ENCODE measurements at regions not wholly inside any gene's neighbourhood (a gene's known extent, or its start where the extent isn't known, plus 50 kb on each side); places are given as distances from the start of the nearest gene placed in this dataset.

- ATAC-seq (no peak), DNase-seq (no peak)
- no peak overlapping the region for H3K4me3 Mint-ChIP-seq
- peaks cover 0 to 10% (median 5%) of the 10 kb centered on the region in 5 donors for H3K27me3 Mint-ChIP-seq
- POLR2A ChIA-PET, result no interaction called here
- Histone ChIP-seq H3K4me3 (ENCODE audit: low read length) (no peak overlapping the region), H3K9me3 (ENCODE audit: control insufficient read depth in 2 of 3, low read length in 3 of 3) (no peaks in the 10 kb centered on the region), H3K4me1 (ENCODE audit: control insufficient read depth in 2 of 2, insufficient read depth in 2 of 2, low read length in 2 of 2) (no peaks in the 10 kb centered on the region), H3K36me3 (ENCODE audit: control insufficient read depth in 2 of 3, insufficient read depth in 3 of 3, low read length in 3 of 3) (no peaks in the 10 kb centered on the region), H3K27ac (ENCODE audit: low read depth, low read length) (no peak overlapping the region), H3K27me3 (ENCODE audit: control insufficient read depth in 2 of 2, insufficient read depth in 2 of 2, low read length in 2 of 2) (no peaks in the 10 kb centered on the region)
- CTCF ChIA-PET, result no interaction called here
- H3K36me3 Mint-ChIP-seq, result no peaks in the 10 kb centered on the region
- intact Hi-C loops (cut with micrococcal nuclease), result no loop called here
- H3K9me3 Mint-ChIP-seq, result peaks cover 0 to 4% (median 0%) of the 10 kb centered on the region in 11 donors
- H3K27ac Mint-ChIP-seq, result no peak overlapping the region
- H3K4me1 Mint-ChIP-seq, result no peaks in the 10 kb centered on the region
Observed at GRCh38 chr3:109569135-109569846, 231.9 kb upstream of the DPPA4 start.

DNA sequence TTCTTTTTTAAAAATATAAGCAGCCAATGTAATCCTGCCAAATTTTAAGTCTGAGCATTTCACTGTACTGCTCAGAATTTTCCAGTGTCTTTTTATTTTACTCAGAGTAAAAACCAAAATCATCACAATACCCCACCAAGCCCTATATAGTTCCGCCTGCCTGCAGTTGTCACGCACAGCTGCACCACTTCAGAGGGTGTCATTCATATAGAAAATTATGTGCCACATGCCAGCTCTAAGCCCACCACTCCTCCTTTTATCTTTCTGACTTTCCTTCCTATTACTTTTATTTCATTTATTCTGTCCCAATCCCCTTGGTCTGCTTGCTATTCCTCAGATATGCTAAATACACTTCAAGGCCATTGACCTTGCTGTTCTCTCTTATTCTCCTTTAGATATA is 233.1 kb upstream of the DPPA4 start:
- no peak for ATAC-seq
- POLR2A ChIA-PET, result no interaction called here

GRCh38 chr3:109572301-109572700 is 235.0 kb upstream of the DPPA4 start:
- H3K4me3 Mint-ChIP-seq, result no peak overlapping the region
- no peaks in the 10 kb centered on the region for H3K4me1 Mint-ChIP-seq
- POLR2A ChIA-PET, result no interaction called here
- H3K9me3 Mint-ChIP-seq, result peaks cover 0 to 4% (median 0%) of the 10 kb centered on the region in 11 donors
- H3K4me1 ChIP-seq (ENCODE audit: control insufficient read depth in 2 of 2, insufficient read depth in 2 of 2, low read length in 2 of 2), result no peaks in the 10 kb centered on the region
- intact Hi-C loops (cut with micrococcal nuclease), result no loop called here
- H3K4me3 ChIP-seq (ENCODE audit: low read length), result no peak overlapping the region
- CTCF ChIA-PET, result no interaction called here
- no peak overlapping the region for H3K27ac Mint-ChIP-seq
- no peaks in the 10 kb centered on the region for H3K27me3 ChIP-seq (ENCODE audit: control insufficient read depth in 2 of 2, insufficient read depth in 2 of 2, low read length in 2 of 2)
- no peaks in the 10 kb centered on the region for H3K36me3 Mint-ChIP-seq
- no peak overlapping the region for H3K27ac ChIP-seq (ENCODE audit: low read depth, low read length)
- H3K36me3 ChIP-seq (ENCODE audit: control insufficient read depth in 2 of 3, insufficient read depth in 3 of 3, low read length in 3 of 3), result no peaks in the 10 kb centered on the region
- H3K9me3 ChIP-seq (ENCODE audit: control insufficient read depth in 2 of 3, low read length in 3 of 3), result no peaks in the 10 kb centered on the region
- ATAC-seq (no peak), DNase-seq (no peak)
- H3K27me3 Mint-ChIP-seq, result peaks cover 0 to 9% (median 5%) of the 10 kb centered on the region in 5 donors

More for the DNA sequence above, 233.1 kb upstream of the DPPA4 start:
- no peaks in the 10 kb centered on the region for H3K27me3 ChIP-seq (ENCODE audit: control insufficient read depth in 2 of 2, insufficient read depth in 2 of 2, low read length in 2 of 2)
- H3K4me1 ChIP-seq (ENCODE audit: control insufficient read depth in 2 of 2, insufficient read depth in 2 of 2, low read length in 2 of 2), result no peaks in the 10 kb centered on the region
- no peaks in the 10 kb centered on the region for H3K4me1 Mint-ChIP-seq
- no peak for DNase-seq
- H3K4me3 ChIP-seq (ENCODE audit: low read length), result no peak overlapping the region
- H3K36me3 ChIP-seq (ENCODE audit: control insufficient read depth in 2 of 3, insufficient read depth in 3 of 3, low read length in 3 of 3), result no peaks in the 10 kb centered on the region
- H3K4me3 Mint-ChIP-seq, result no peak overlapping the region
- no peak overlapping the region for H3K27ac Mint-ChIP-seq
- H3K27me3 Mint-ChIP-seq, result peaks cover 0 to 10% (median 5%) of the 10 kb centered on the region in 5 donors
- intact Hi-C loops (cut with micrococcal nuclease), result no loop called here
- H3K36me3 Mint-ChIP-seq, result no peaks in the 10 kb centered on the region
- H3K9me3 Mint-ChIP-seq, result peaks cover 0 to 4% (median 0%) of the 10 kb centered on the region in 11 donors
- no peaks in the 10 kb centered on the region for H3K9me3 ChIP-seq (ENCODE audit: control insufficient read depth in 2 of 3, low read length in 3 of 3)
- H3K27ac ChIP-seq (ENCODE audit: low read depth, low read length), result no peak overlapping the region
- CTCF ChIA-PET, result no interaction called here

GRCh38 chr3:109596991-109597390 is 259.6 kb upstream of the DPPA4 start:
- no peaks in the 10 kb centered on the region for H3K27me3 ChIP-seq (ENCODE audit: control insufficient read depth in 2 of 2, insufficient read depth in 2 of 2, low read length in 2 of 2)
- H3K4me1 ChIP-seq (ENCODE audit: control insufficient read depth in 2 of 2, insufficient read depth in 2 of 2, low read length in 2 of 2), result no peaks in the 10 kb centered on the region
- ChIA-PET CTCF (no interaction called here), POLR2A (no interaction called here)
- no peak overlapping the region for H3K27ac ChIP-seq (ENCODE audit: low read depth, low read length)
- intact Hi-C loops (cut with micrococcal nuclease), result no loop called here
- H3K36me3 ChIP-seq (ENCODE audit: control insufficient read depth in 2 of 3, insufficient read depth in 3 of 3, low read length in 3 of 3), result no peaks in the 10 kb centered on the region
- H3K4me3 Mint-ChIP-seq, result no peak overlapping the region
- no peak overlapping the region for H3K4me3 ChIP-seq (ENCODE audit: low read length)
- DNase-seq (no peak), ATAC-seq (no peak)
- no peaks in the 10 kb centered on the region for H3K36me3 Mint-ChIP-seq
- no peak overlapping the region for H3K27ac Mint-ChIP-seq
- peaks cover 0 to 30% (median 0%) of the 10 kb centered on the region in 5 donors for H3K27me3 Mint-ChIP-seq
- no peaks in the 10 kb centered on the region for H3K9me3 ChIP-seq (ENCODE audit: control insufficient read depth in 2 of 3, low read length in 3 of 3)
- no peaks in the 10 kb centered on the region for H3K4me1 Mint-ChIP-seq
- peaks cover 0 to 13% (median 0%) of the 10 kb centered on the region in 11 donors for H3K9me3 Mint-ChIP-seq

GRCh38 chr3:109597444-109597843 is 260.1 kb upstream of the DPPA4 start:
- Mint-ChIP-seq H3K4me3 (no peak overlapping the region), H3K9me3 (peaks cover 0 to 13% (median 0%) of the 10 kb centered on the region in 11 donors), H3K4me1 (no peaks in the 10 kb centered on the region), H3K36me3 (no peaks in the 10 kb centered on the region), H3K27ac (no peak overlapping the region), H3K27me3 (peaks cover 0 to 34% (median 0%) of the 10 kb centered on the region in 5 donors)
- Histone ChIP-seq H3K27ac (ENCODE audit: low read depth, low read length) (no peak overlapping the region), H3K4me1 (ENCODE audit: control insufficient read depth in 2 of 2, insufficient read depth in 2 of 2, low read length in 2 of 2) (no peaks in the 10 kb centered on the region), H3K27me3 (ENCODE audit: control insufficient read depth in 2 of 2, insufficient read depth in 2 of 2, low read length in 2 of 2) (no peaks in the 10 kb centered on the region), H3K36me3 (ENCODE audit: control insufficient read depth in 2 of 3, insufficient read depth in 3 of 3, low read length in 3 of 3) (no peaks in the 10 kb centered on the region), H3K4me3 (ENCODE audit: low read length) (no peak overlapping the region), H3K9me3 (ENCODE audit: control insufficient read depth in 2 of 3, low read length in 3 of 3) (no peaks in the 10 kb centered on the region)
- ChIA-PET POLR2A (no interaction called here), CTCF (no interaction called here)
- intact Hi-C loops (cut with micrococcal nuclease), result no loop called here
- no peak for DNase-seq
- ATAC-seq, result no peak

- H3K27me3 Mint-ChIP-seq, result peaks cover 0 to 11% (median 8%) of the 10 kb centered on the region in 5 donors
- H3K4me1 ChIP-seq (ENCODE audit: control insufficient read depth in 2 of 2, insufficient read depth in 2 of 2, low read length in 2 of 2), result no peaks in the 10 kb centered on the region
- ChIA-PET POLR2A (no interaction called here), CTCF (interaction anchor here (0.7 kb wide), 1 partner anchor 1539 kb away, joined by 4 read pairs; no protein-coding TSS in a partner anchor)
- H3K27me3 ChIP-seq (ENCODE audit: control insufficient read depth in 2 of 2, insufficient read depth in 2 of 2, low read length in 2 of 2), result no peaks in the 10 kb centered on the region
- H3K27ac ChIP-seq (ENCODE audit: low read depth, low read length), result no peak overlapping the region
- H3K9me3 Mint-ChIP-seq, result peaks cover 0 to 4% (median 0%) of the 10 kb centered on the region in 11 donors
- H3K27ac Mint-ChIP-seq, result no peak overlapping the region
- no peak overlapping the region for H3K4me3 ChIP-seq (ENCODE audit: low read length)
- no peaks in the 10 kb centered on the region for H3K36me3 Mint-ChIP-seq
- DNase-seq, result no peak
- H3K36me3 ChIP-seq (ENCODE audit: control insufficient read depth in 2 of 3, insufficient read depth in 3 of 3, low read length in 3 of 3), result no peaks in the 10 kb centered on the region
- no peak for ATAC-seq
- intact Hi-C loops (cut with micrococcal nuclease), result no loop called here
- no peaks in the 10 kb centered on the region for H3K4me1 Mint-ChIP-seq
- H3K4me3 Mint-ChIP-seq, result no peak overlapping the region
- H3K9me3 ChIP-seq (ENCODE audit: control insufficient read depth in 2 of 3, low read length in 3 of 3), result no peaks in the 10 kb centered on the region
Observed at GRCh38 chr3:109607897-109608296, 270.6 kb upstream of the DPPA4 start.

GRCh38 chr3:109608574-109608973 is 271.2 kb upstream of the DPPA4 start:
- H3K36me3 Mint-ChIP-seq, result no peaks in the 10 kb centered on the region
- H3K27ac Mint-ChIP-seq, result no peak overlapping the region
- DNase-seq, result no peak
- no peak overlapping the region for H3K4me3 Mint-ChIP-seq
- Histone ChIP-seq H3K27ac (ENCODE audit: low read depth, low read length) (no peak overlapping the region), H3K36me3 (ENCODE audit: control insufficient read depth in 2 of 3, insufficient read depth in 3 of 3, low read length in 3 of 3) (no peaks in the 10 kb centered on the region), H3K27me3 (ENCODE audit: control insufficient read depth in 2 of 2, insufficient read depth in 2 of 2, low read length in 2 of 2) (no peaks in the 10 kb centered on the region), H3K9me3 (ENCODE audit: control insufficient read depth in 2 of 3, low read length in 3 of 3) (no peaks in the 10 kb centered on the region), H3K4me3 (ENCODE audit: low read length) (no peak overlapping the region), H3K4me1 (ENCODE audit: control insufficient read depth in 2 of 2, insufficient read depth in 2 of 2, low read length in 2 of 2) (no peaks in the 10 kb centered on the region)
- ChIA-PET CTCF (interaction anchor here (0.7 kb wide), 1 partner anchor 1538 kb away, joined by 4 read pairs; no protein-coding TSS in a partner anchor), POLR2A (no interaction called here)
- intact Hi-C loops (cut with micrococcal nuclease), result no loop called here
- no peak for ATAC-seq
- peaks cover 0 to 11% (median 5%) of the 10 kb centered on the region in 5 donors for H3K27me3 Mint-ChIP-seq
- peaks cover 0 to 4% (median 0%) of the 10 kb centered on the region in 11 donors for H3K9me3 Mint-ChIP-seq
- no peaks in the 10 kb centered on the region for H3K4me1 Mint-ChIP-seq

Data from naive thymus-derived CD4-positive, alpha-beta T cell (primary cell).